ENCODE measurements at regions not wholly inside any gene's neighbourhood (a gene's known extent, or its start where the extent isn't known, plus 50 kb on each side); places are given as distances from the start of the nearest gene placed in this dataset.

- no peak for TF ChIP-seq SPI1 (IDR thresholded peaks at IDR 0.05; ENCODE audit: borderline replicate concordance, low read depth)
- TF ChIP-seq CTCF (IDR thresholded peaks at IDR 0.05; ENCODE audit: insufficient read depth, low read length): no peak
- TF ChIP-seq REST (IDR thresholded peaks at IDR 0.05; ENCODE audit: insufficient replicate concordance, low read depth): no peak
- no peak for TF ChIP-seq POLR2AphosphoS5 (IDR thresholded peaks at IDR 0.05; ENCODE audit: low read depth)
- TF ChIP-seq GABPA (IDR thresholded peaks at IDR 0.05; ENCODE audit: low read depth): no peak
Measured at GRCh38 chr13:34567597-34567996, 374.5 kb upstream of the NBEA start.

Measured in HL-60 (cell line).